H9 (cell line): ENCODE measurements at regions not wholly inside any gene's neighbourhood (a gene's known extent, or its start where the extent isn't known, plus 50 kb on each side); places are given as distances from the start of the nearest gene placed in this dataset.

Source experiments
- DNase-seq: peaks from one replicate; pipeline ENCODE4 v3.0.0-alpha.2; 2017
- H2AFZ ChIP-seq: one replicate; pipeline ENCODE4 v1.6.1; 2013; ENCODE audit warnings: mild to moderate bottlenecking, low read length, control low read depth, moderate library complexity
- H2AK5ac ChIP-seq: 2 replicates; pipeline ENCODE4 v1.6.1; 2013; ENCODE audit warnings: low read length, control low read depth, mixed read lengths; ENCODE audit not compliant: insufficient read length
- H2BK120ac ChIP-seq: one replicate; pipeline ENCODE4 v1.6.1; 2013; ENCODE audit warnings: low read depth, mild to moderate bottlenecking, low read length, control low read depth, inconsistent platforms; ENCODE audit not compliant: poor library complexity, severe bottlenecking
- H2BK12ac ChIP-seq: 2 replicates; pipeline ENCODE4 v1.6.1; 2013; ENCODE audit warnings: low read length, control low read depth, mixed read lengths, low read depth; ENCODE audit not compliant: insufficient read length
- H2BK15ac ChIP-seq: 2 replicates; pipeline ENCODE4 v1.6.1; 2013; ENCODE audit warnings: low read depth, low read length, control low read depth
- H2BK20ac ChIP-seq: one replicate; pipeline ENCODE4 v1.6.1; 2013; ENCODE audit warnings: low read depth, mild to moderate bottlenecking, low read length, control low read depth, inconsistent platforms; ENCODE audit not compliant: poor library complexity, severe bottlenecking
- H2BK5ac ChIP-seq: 2 replicates; pipeline ENCODE4 v1.6.1; 2013; ENCODE audit warnings: low read length, control low read depth, mixed read lengths; ENCODE audit not compliant: insufficient read length
- H3K14ac ChIP-seq: 2 replicates; pipeline ENCODE4 v1.6.1; 2013; ENCODE audit warnings: low read length, control low read depth; ENCODE audit not compliant: insufficient read depth
- H3K18ac ChIP-seq: 2 replicates; pipeline ENCODE4 v1.6.1; 2013; ENCODE audit warnings: low read depth, mild to moderate bottlenecking, mixed read lengths, low read length, control low read depth; ENCODE audit not compliant: insufficient read length
- H3K23ac ChIP-seq: 2 replicates; pipeline ENCODE4 v1.6.1; 2013; ENCODE audit warnings: low read length, control low read depth, mixed read lengths, low read depth; ENCODE audit not compliant: insufficient read length
- H3K23me2 ChIP-seq: 2 replicates; pipeline ENCODE4 v1.6.1; 2013; ENCODE audit warnings: low read depth, mild to moderate bottlenecking, mixed read lengths, low read length, control low read depth; ENCODE audit not compliant: insufficient read length, poor library complexity, severe bottlenecking
- H3K27ac ChIP-seq: 2 replicates; pipeline ENCODE4 v1.5.1; 2013; ENCODE audit warnings: low read length, control low read depth, mixed read lengths, low read depth; ENCODE audit not compliant: insufficient read length
- H3K27me3 ChIP-seq: 2 replicates; pipeline ENCODE4 v1.6.1; 2013; ENCODE audit warnings: low read length, control low read depth, inconsistent platforms; ENCODE audit not compliant: insufficient read depth
- H3K4ac ChIP-seq: 2 replicates; pipeline ENCODE4 v1.6.1; 2013; ENCODE audit warnings: low read depth, mild to moderate bottlenecking, control low read depth, inconsistent platforms, low read length, moderate library complexity
- H3K4me1 ChIP-seq: 2 replicates; pipeline ENCODE4 v1.6.1; 2013; ENCODE audit warnings: low read length, control low read depth, inconsistent platforms; ENCODE audit not compliant: insufficient read depth
- H3K4me2 ChIP-seq: 2 replicates; pipeline ENCODE4 v1.6.1; 2013; ENCODE audit warnings: low read length, control low read depth, mixed read lengths; ENCODE audit not compliant: insufficient read length, insufficient read depth
- H3K56ac ChIP-seq: 2 replicates; pipeline ENCODE4 v1.6.1; 2013; ENCODE audit warnings: low read depth, mild to moderate bottlenecking, mixed read lengths, low read length, control low read depth; ENCODE audit not compliant: insufficient read length
- H3K79me1 ChIP-seq: 2 replicates; pipeline ENCODE4 v1.6.1; 2013; ENCODE audit warnings: low read depth, mild to moderate bottlenecking, moderate library complexity, low read length, control low read depth, inconsistent platforms; ENCODE audit not compliant: insufficient read depth, poor library complexity, severe bottlenecking
- H3K79me2 ChIP-seq: 2 replicates; pipeline ENCODE4 v1.6.1; 2013; ENCODE audit warnings: low read length, control low read depth, inconsistent platforms; ENCODE audit not compliant: insufficient read depth
- H3K9ac ChIP-seq: 2 replicates; pipeline ENCODE4 v1.6.1; 2013; ENCODE audit warnings: low read length, control low read depth, mixed read lengths; ENCODE audit not compliant: insufficient read length; ENCODE audit errors: extremely low read depth
- H3K9me3 ChIP-seq: one replicate; pipeline ENCODE4 v1.6.1; 2013; ENCODE audit warnings: low read depth, low read length, inconsistent platforms; ENCODE audit not compliant: control insufficient read depth
- H3T11ph ChIP-seq: one replicate; pipeline ENCODE4 v1.6.1; 2013; ENCODE audit warnings: mild to moderate bottlenecking, low read length, control low read depth, inconsistent platforms
- H4K20me1 ChIP-seq: one replicate; pipeline ENCODE4 v1.6.1; 2013; ENCODE audit not compliant: control insufficient read depth, insufficient read length, insufficient read depth
- H4K5ac ChIP-seq: 2 replicates; pipeline ENCODE4 v1.6.1; 2013; ENCODE audit warnings: low read depth, mild to moderate bottlenecking, mixed read lengths, low read length, control low read depth; ENCODE audit not compliant: insufficient read length
- H4K8ac ChIP-seq: replicated peaks from 2 replicates; pipeline ENCODE4 v1.6.1; 2013; ENCODE audit warnings: low read length, control low read depth, mixed read lengths, low read depth; ENCODE audit not compliant: insufficient read length
- H4K91ac ChIP-seq: 2 replicates; pipeline ENCODE4 v1.6.1; 2013; ENCODE audit warnings: low read depth, mild to moderate bottlenecking, moderate library complexity, mixed read lengths, low read length, control low read depth; ENCODE audit not compliant: insufficient read length
- H3K27ac Mint-ChIP-seq, 3 experiments: 2 replicates in 2 of 3; 3 replicates in 1 of 3; pipeline ENCODE4 v1.8.0; 2020 to 2021; ENCODE audit warnings: mixed read lengths in 3 of 3, mild to moderate bottlenecking in 1 of 3, moderate library complexity in 1 of 3
- H3K27me3 Mint-ChIP-seq: 2 replicates; pipeline ENCODE4 v1.8.0; 2021; ENCODE audit warnings: low read depth, mild to moderate bottlenecking, moderate library complexity, mixed read lengths
- H3K36me3 Mint-ChIP-seq, 3 experiments: 2 replicates in 2 of 3; 3 replicates in 1 of 3; pipeline ENCODE4 v1.8.0; 2020 to 2021; ENCODE audit warnings: low read depth in 3 of 3, mixed read lengths in 3 of 3; ENCODE audit not compliant: insufficient read depth in 1 of 3
- H3K4me1 Mint-ChIP-seq, 2 experiments: 2 replicates each; pipeline ENCODE4 v1.8.0; 2020; ENCODE audit warnings: mixed read lengths in 2 of 2
- H3K4me3 Mint-ChIP-seq, 2 experiments: 2 replicates in 1 of 2; 3 replicates in 1 of 2; pipeline ENCODE4 v1.8.0; 2020 to 2021; ENCODE audit warnings: mild to moderate bottlenecking in 2 of 2, mixed read lengths in 2 of 2, moderate library complexity in 1 of 2
- H3K9me3 Mint-ChIP-seq, 2 experiments: 2 replicates in 1 of 2; 3 replicates in 1 of 2; pipeline ENCODE4 v1.8.0; 2020; ENCODE audit warnings: mild to moderate bottlenecking in 2 of 2, mixed read lengths in 2 of 2, moderate library complexity in 1 of 2
- CTCF ChIP-seq: fragments of 200-600 bp; sonication (generic); conservative IDR thresholded peaks from 3 replicates; pipeline ENCODE4 v1.8.0; 2021; ENCODE audit warnings: antibody characterized with exemption, mild to moderate bottlenecking
- WGBS: extraction: QIAGEN DNeasy Blood & Tissue Kit; methylation state at CpG from one replicate; pipeline ENCODE4 v1.1.7; 2013; ENCODE audit warnings: missing lambda C conversion rate, low lambda C conversion rate, mixed read lengths; ENCODE audit not compliant: insufficient read length; ENCODE audit errors: extremely low coverage; 5-methylcytosine and 5-hydroxymethylcytosine counted together

DNA sequence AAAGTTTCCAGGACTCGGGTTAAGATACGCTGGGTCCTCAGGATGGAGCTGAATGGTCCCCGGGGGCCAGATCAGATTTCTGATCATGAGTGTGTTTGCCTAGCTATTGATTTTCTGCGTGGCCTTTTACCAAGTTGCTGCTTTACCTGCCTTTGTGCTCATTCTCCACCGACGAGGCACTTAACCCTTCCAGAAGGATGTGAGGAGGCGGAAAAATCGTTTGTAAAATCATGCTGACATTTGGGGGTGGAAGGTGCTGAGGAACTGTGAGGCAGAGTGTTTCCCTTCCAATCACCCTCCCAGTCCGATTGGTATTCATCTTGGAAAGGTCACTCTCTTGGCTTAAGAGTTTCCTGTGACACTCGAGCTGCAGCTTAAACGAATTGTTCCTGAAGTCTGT is 337.1 kb upstream of the KAZN start:
- Mint-ChIP-seq H3K36me3 (no peaks in the 10 kb centered on the region; a peak in 1 of 7 replicates), H3K27ac (no peak overlapping the region), H3K9me3 (no peaks in the 10 kb centered on the region), H3K27me3 (peaks cover 4% of the 10 kb centered on the region; the same call in 1 of the 2 replicates), H3K4me3 (no peak overlapping the region), H3K4me1 (peaks cover 5 to 6% of the 10 kb centered on the region in 2 experiments; a peak in 3 of 4 replicates)
- Histone ChIP-seq H2AFZ (no peak overlapping the region), H4K5ac (no peak overlapping the region), H2BK20ac (no peak overlapping the region), H3K4me1 (no peaks in the 10 kb centered on the region), H2BK5ac (no peak overlapping the region), H3K23me2 (no peaks in the 10 kb centered on the region), H3K18ac (no peak overlapping the region), H3T11ph (no peak overlapping the region), H2BK12ac (no peak overlapping the region), H2BK120ac (no peak overlapping the region), H2BK15ac (no peak overlapping the region), H3K27me3 (no peaks in the 10 kb centered on the region), H3K27ac (no peak overlapping the region), H2AK5ac (no peak overlapping the region), H4K91ac (no peak overlapping the region), H3K4me2 (no peak overlapping the region), H3K14ac (no peak overlapping the region), H3K79me2 (no peaks in the 10 kb centered on the region), H3K9me3 (no peaks in the 10 kb centered on the region), H3K79me1 (no peaks in the 10 kb centered on the region), H3K9ac (no peak overlapping the region), H3K4ac (no peak overlapping the region), H4K20me1 (no peaks in the 10 kb centered on the region), H3K56ac (no peak overlapping the region), H4K8ac (no peak overlapping the region), H3K23ac (no peak overlapping the region)
- no peak for TF ChIP-seq CTCF
- no CpG with 5 or more reads among the region's 11 CpGs for WGBS
- no peak for DNase-seq
